ENCODE measurements at regions not wholly inside any gene's neighbourhood (a gene's known extent, or its start where the extent isn't known, plus 50 kb on each side); places are given as distances from the start of the nearest gene placed in this dataset.

DNA sequence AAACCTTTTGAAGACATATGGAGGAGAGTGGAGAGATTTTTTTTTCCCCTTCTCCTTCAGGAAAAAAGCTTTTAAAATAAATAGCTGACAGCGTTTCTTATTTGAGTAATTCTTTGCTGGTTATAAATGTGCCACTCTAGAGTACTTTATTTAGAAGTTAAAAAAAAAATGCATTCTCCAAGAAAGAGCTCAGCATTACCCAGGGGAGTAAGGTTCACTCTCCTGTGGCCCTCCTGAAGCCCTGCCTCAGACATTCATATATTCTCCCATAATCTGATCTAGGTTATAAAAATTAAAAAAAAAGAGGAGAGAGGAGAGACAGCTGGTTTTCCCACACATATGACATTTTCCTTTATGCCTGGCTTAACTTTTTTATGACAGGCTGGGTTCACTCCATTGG lies 545.2 kb upstream of the CADM1 start:
- DNase-seq (peak in 1 of 5 donors; percentile 68), FAIRE-seq (no peak)
- intact Hi-C loops (cut with DNase I): no loop called here
- Histone ChIP-seq H3K36me3 (ENCODE audit: control insufficient read depth in 2 of 3, insufficient read depth in 3 of 3, low read length in 3 of 3) (no peaks in the 10 kb centered on the region), H3K4me1 (ENCODE audit: control insufficient read depth in 2 of 3, insufficient read depth in 2 of 3, low read depth in 1 of 3, low read length in 3 of 3) (peaks cover 0 to 4% (median 0%) of the 10 kb centered on the region in 3 donors), H3K9me3 (ENCODE audit: control insufficient read depth in 2 of 3, insufficient read depth in 1 of 3, low read length in 3 of 3) (no peaks in the 10 kb centered on the region), H3K27ac (ENCODE audit: low read depth in 2 of 2, low read length in 2 of 2) (no peak overlapping the region), H3K9ac (ENCODE audit: low read length in 3 of 3) (no peak overlapping the region), H3K27me3 (ENCODE audit: control insufficient read depth, insufficient read depth, low read length) (no peaks in the 10 kb centered on the region), H3K4me3 (ENCODE audit: low read length in 3 of 3) (no peak overlapping the region)
- no peak for TF ChIP-seq CTCF (IDR thresholded peaks at IDR 0.05; ENCODE audit: borderline replicate concordance, extremely low read depth, insufficient read depth)

- Histone ChIP-seq H3K9me3 (ENCODE audit: control insufficient read depth in 2 of 3, insufficient read depth in 1 of 3, low read length in 3 of 3) (no peaks in the 10 kb centered on the region), H3K27ac (ENCODE audit: low read depth in 2 of 2, low read length in 2 of 2) (no peak overlapping the region), H3K4me1 (ENCODE audit: control insufficient read depth in 2 of 3, insufficient read depth in 2 of 3, low read depth in 1 of 3, low read length in 3 of 3) (peaks cover 0 to 4% (median 0%) of the 10 kb centered on the region in 3 donors), H3K27me3 (ENCODE audit: control insufficient read depth, insufficient read depth, low read length) (no peaks in the 10 kb centered on the region), H3K36me3 (ENCODE audit: control insufficient read depth in 2 of 3, insufficient read depth in 3 of 3, low read length in 3 of 3) (no peaks in the 10 kb centered on the region), H3K4me3 (ENCODE audit: low read length in 3 of 3) (no peak overlapping the region), H3K9ac (ENCODE audit: low read length in 3 of 3) (no peak overlapping the region)
- FAIRE-seq: no peak
- TF ChIP-seq CTCF (IDR thresholded peaks at IDR 0.05; ENCODE audit: borderline replicate concordance, extremely low read depth, insufficient read depth): no peak
- intact Hi-C loops (cut with DNase I): no loop called here
- DNase-seq: no peak
These were observed 541.9 kb upstream of the CADM1 start for GRCh38 chr11:116046127-116046526.

DNA sequence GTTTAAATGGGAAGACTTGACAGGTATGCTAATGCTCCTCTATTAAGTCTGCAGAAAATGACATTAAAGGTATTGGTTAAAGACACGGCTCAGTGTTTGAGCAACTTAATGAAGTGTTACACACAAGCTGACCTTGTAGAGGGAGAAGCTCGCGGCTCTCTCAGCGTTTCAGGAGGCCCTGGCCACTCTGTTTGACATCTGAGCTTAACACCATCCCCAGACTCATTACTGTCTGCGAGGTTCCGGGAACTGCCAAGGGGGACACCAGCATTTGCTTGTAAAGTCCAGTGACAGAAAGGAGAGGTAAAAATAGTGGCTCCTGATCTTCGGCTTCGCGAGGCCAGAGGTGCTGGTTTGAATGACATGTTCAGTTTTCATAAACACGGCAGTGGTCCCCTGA lies 540.7 kb upstream of the CADM1 start:
- DNase-seq (peak in 4 of 5 donors; percentile 70 to 86 (median 81)), FAIRE-seq (no peak)
- no peak overlapping the region for H3K27ac ChIP-seq (ENCODE audit: low read depth in 2 of 2, low read length in 2 of 2)
- H3K4me3 ChIP-seq (ENCODE audit: low read length in 3 of 3): no peak overlapping the region
- H3K4me1 ChIP-seq (ENCODE audit: control insufficient read depth in 2 of 3, insufficient read depth in 2 of 3, low read depth in 1 of 3, low read length in 3 of 3): peaks cover 0 to 1% (median 0%) of the 10 kb centered on the region in 3 donors
- H3K36me3 ChIP-seq (ENCODE audit: control insufficient read depth in 2 of 3, insufficient read depth in 3 of 3, low read length in 3 of 3): no peaks in the 10 kb centered on the region
- TF ChIP-seq CTCF (IDR thresholded peaks at IDR 0.05; ENCODE audit: borderline replicate concordance, extremely low read depth, insufficient read depth): no peak
- H3K9ac ChIP-seq (ENCODE audit: low read length in 3 of 3): no peak overlapping the region
- no peaks in the 10 kb centered on the region for H3K27me3 ChIP-seq (ENCODE audit: control insufficient read depth, insufficient read depth, low read length)
- no peaks in the 10 kb centered on the region for H3K9me3 ChIP-seq (ENCODE audit: control insufficient read depth in 2 of 3, insufficient read depth in 1 of 3, low read length in 3 of 3)
- intact Hi-C loops (cut with DNase I): no loop called here

DNA sequence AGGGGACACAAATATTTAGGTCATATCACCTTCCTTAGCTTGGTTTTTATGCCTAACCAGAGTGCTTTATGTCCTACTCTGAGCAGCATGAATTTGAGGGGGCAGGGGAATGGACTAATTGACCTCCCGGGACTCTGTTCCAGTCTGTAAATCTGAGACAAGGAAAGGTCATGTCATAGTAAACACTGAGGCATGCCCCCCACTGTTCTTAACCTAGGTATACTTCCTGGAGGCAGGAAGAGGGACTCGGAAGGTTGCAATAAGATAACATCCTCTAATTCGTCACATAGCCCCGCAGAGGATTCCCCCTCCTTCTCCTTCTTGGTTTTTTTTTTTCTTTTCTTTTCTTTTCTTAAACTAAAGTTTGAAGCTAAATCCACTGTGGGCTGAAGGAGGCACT lies 540.3 kb upstream of the CADM1 start:
- Histone ChIP-seq H3K4me3 (ENCODE audit: low read length in 3 of 3) (no peak overlapping the region), H3K36me3 (ENCODE audit: control insufficient read depth in 2 of 3, insufficient read depth in 3 of 3, low read length in 3 of 3) (no peaks in the 10 kb centered on the region), H3K9me3 (ENCODE audit: control insufficient read depth in 2 of 3, insufficient read depth in 1 of 3, low read length in 3 of 3) (no peaks in the 10 kb centered on the region), H3K4me1 (ENCODE audit: control insufficient read depth in 2 of 3, insufficient read depth in 2 of 3, low read depth in 1 of 3, low read length in 3 of 3) (no peaks in the 10 kb centered on the region), H3K9ac (ENCODE audit: low read length in 3 of 3) (no peak overlapping the region), H3K27ac (ENCODE audit: low read depth in 2 of 2, low read length in 2 of 2) (no peak overlapping the region), H3K27me3 (ENCODE audit: control insufficient read depth, insufficient read depth, low read length) (no peaks in the 10 kb centered on the region)
- no peak for TF ChIP-seq CTCF (IDR thresholded peaks at IDR 0.05; ENCODE audit: borderline replicate concordance, extremely low read depth, insufficient read depth)
- no peak for FAIRE-seq
- DNase-seq: peak in 1 of 5 donors; percentile 24
- intact Hi-C loops (cut with DNase I): no loop called here
